Small intestine (tissue), 7 donors: ENCODE measurements at regions not wholly inside any gene's neighbourhood (a gene's known extent, or its start where the extent isn't known, plus 50 kb on each side); places are given as distances from the start of the nearest gene placed in this dataset.
A peak's percentile ranks its signal among the peaks of the same experiment; 100 is the strongest.

Experiments used
- DNase-seq, 2 donors: peaks; one replicate each; pipeline versions ENCODE4 v3.0.0 to v3.0.0-alpha.2; 2013
- FAIRE-seq: peaks from 2 replicates; lab custom pipeline; 2012; peaks lifted over from hg19 to GRCh38; lab: Jason Lieb, UNC
- H3K27ac ChIP-seq, 3 donors: one replicate each; pipeline ENCODE4 v1.5.1; 2013; ENCODE audit warnings: low read length in 2 of 3, mild to moderate bottlenecking in 2 of 3, control low read depth in 1 of 3, inconsistent platforms in 1 of 3, low read depth in 1 of 3, moderate library complexity in 1 of 3
- H3K27me3 ChIP-seq, 3 donors: one replicate each; pipeline ENCODE4 v1.6.1; 2013; ENCODE audit warnings: low read length in 3 of 3, inconsistent platforms in 1 of 3; ENCODE audit not compliant: control insufficient read depth in 3 of 3, insufficient read depth in 3 of 3
- H3K36me3 ChIP-seq, 3 donors: one replicate each; pipeline ENCODE4 v1.6.1; 2013; ENCODE audit warnings: low read length in 3 of 3, inconsistent platforms in 1 of 3, low read depth in 1 of 3, mild to moderate bottlenecking in 1 of 3, moderate library complexity in 1 of 3; ENCODE audit not compliant: control insufficient read depth in 3 of 3, insufficient read depth in 2 of 3
- H3K4me1 ChIP-seq, 3 donors: one replicate each; pipeline ENCODE4 v1.6.1; 2013; ENCODE audit warnings: low read length in 2 of 3, inconsistent platforms in 1 of 3, low read depth in 1 of 3, mild to moderate bottlenecking in 1 of 3, moderate library complexity in 1 of 3; ENCODE audit not compliant: control insufficient read depth in 3 of 3, insufficient read depth in 2 of 3
- H3K4me3 ChIP-seq, 3 donors: one replicate each; pipeline ENCODE4 v1.5.1; 2013; ENCODE audit warnings: low read length in 3 of 3, control low read depth in 1 of 3, inconsistent platforms in 1 of 3, low read depth in 1 of 3, mild to moderate bottlenecking in 1 of 3, moderate library complexity in 1 of 3
- H3K9me3 ChIP-seq, 2 donors: one replicate each; pipeline ENCODE4 v1.6.1; 2013; ENCODE audit warnings: low read depth in 1 of 2, low read length in 1 of 2; ENCODE audit not compliant: control insufficient read depth in 2 of 2, insufficient read depth in 1 of 2
- WGBS, 3 donors: extraction: QIAGEN DNeasy Blood & Tissue Kit; methylation state at CpG; one replicate each; pipeline ENCODE4 v1.1.7; 2013; 5-methylcytosine and 5-hydroxymethylcytosine counted together
- donor health status: healthy with polysubstance abuse.
- donor health status: control.
- donor health status: control.
- donor health status: Bipolar disorder and iron deficiency.
- donor health status: healthy.

DNA sequence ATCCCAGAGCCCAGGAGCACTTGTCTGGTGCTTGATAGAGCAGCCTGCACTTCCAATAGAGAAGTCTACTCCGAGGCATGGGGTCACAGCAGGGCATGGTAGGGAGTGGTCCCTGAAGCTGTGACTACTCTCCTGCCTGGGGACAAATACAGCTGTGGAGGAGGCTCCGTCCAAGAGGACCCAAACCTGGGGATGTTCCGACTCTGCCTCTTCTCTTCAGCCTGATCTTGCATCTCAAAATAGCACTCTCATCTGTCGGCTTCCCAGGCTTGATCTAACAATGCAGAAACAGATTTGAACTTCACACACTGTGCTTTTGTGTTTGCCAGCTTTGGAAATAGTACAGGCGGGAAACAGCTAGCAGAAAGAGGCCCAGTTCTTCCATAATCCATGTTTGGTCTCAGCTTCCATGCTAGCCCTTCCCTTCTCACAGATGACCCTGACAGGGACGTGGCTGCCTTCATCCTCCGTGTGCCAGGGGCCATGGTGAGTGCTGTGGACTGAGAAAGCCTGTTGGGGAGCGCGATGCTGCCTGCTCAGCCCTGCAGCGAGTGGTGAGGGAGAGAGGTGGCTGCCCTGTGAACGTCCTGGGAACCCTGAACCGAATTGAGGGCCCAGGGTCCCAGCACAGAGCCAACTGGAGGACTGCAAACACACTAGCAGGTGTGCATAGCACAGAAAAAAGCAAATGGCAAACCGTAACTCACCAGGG lies 150.3 kb upstream of the GPR12 start:
- Histone ChIP-seq H3K4me3 (no peak overlapping the region), H3K9me3 (no peaks in the 10 kb centered on the region), H3K27me3 (peaks cover 0 to 3% (median 0%) of the 10 kb centered on the region in 3 donors), H3K36me3 (no peaks in the 10 kb centered on the region), H3K27ac (no peak overlapping the region), H3K4me1 (no peaks in the 10 kb centered on the region)
- DNase-seq, result no peak
- 59 to 73% (median 63%) methylated on average over 13 of the region's 13 CpGs for whole genome bisulfite sequencing, 3 donors
- no peak for FAIRE-seq

- FAIRE-seq, result no peak
- no peaks in the 10 kb centered on the region for H3K4me1 ChIP-seq
- H3K27ac ChIP-seq, result no peak overlapping the region
- H3K36me3 ChIP-seq, result no peaks in the 10 kb centered on the region
- no peaks in the 10 kb centered on the region for H3K9me3 ChIP-seq
- no peak overlapping the region for H3K4me3 ChIP-seq
- H3K27me3 ChIP-seq, result peaks cover 0 to 3% (median 0%) of the 10 kb centered on the region in 3 donors
- DNase-seq, result no peak
- WGBS, 3 donors, result 69 to 78% (median 74%) methylated on average over 6 of the region's 6 CpGs
Measured at GRCh38 chr13:26909477-26909876, 148.9 kb upstream of the GPR12 start.

- Histone ChIP-seq H3K9me3 (no peaks in the 10 kb centered on the region), H3K27me3 (peaks cover 0 to 3% (median 0%) of the 10 kb centered on the region in 3 donors), H3K36me3 (no peaks in the 10 kb centered on the region), H3K27ac (no peak overlapping the region), H3K4me3 (no peak overlapping the region), H3K4me1 (no peaks in the 10 kb centered on the region)
- FAIRE-seq, result no peak
- WGBS, 3 donors, result 77 to 86% (median 77%) methylated on average over 4 of the region's 4 CpGs
- DNase-seq, result no peak
Measured at GRCh38 chr13:26908126-26908525, 147.5 kb upstream of the GPR12 start.

GRCh38 chr13:26899202-26899601 lies 138.6 kb upstream of the GPR12 start:
- H3K4me1 ChIP-seq, result no peaks in the 10 kb centered on the region
- H3K27ac ChIP-seq, result no peak overlapping the region
- WGBS, 3 donors, result 73 to 77% (median 75%) methylated on average over 5 of the region's 5 CpGs
- H3K9me3 ChIP-seq, result no peaks in the 10 kb centered on the region
- no peak overlapping the region for H3K4me3 ChIP-seq
- peaks cover 0 to 7% (median 2%) of the 10 kb centered on the region in 3 donors for H3K27me3 ChIP-seq
- H3K36me3 ChIP-seq, result no peaks in the 10 kb centered on the region
- FAIRE-seq, result no peak
- DNase-seq, result no peak

DNA sequence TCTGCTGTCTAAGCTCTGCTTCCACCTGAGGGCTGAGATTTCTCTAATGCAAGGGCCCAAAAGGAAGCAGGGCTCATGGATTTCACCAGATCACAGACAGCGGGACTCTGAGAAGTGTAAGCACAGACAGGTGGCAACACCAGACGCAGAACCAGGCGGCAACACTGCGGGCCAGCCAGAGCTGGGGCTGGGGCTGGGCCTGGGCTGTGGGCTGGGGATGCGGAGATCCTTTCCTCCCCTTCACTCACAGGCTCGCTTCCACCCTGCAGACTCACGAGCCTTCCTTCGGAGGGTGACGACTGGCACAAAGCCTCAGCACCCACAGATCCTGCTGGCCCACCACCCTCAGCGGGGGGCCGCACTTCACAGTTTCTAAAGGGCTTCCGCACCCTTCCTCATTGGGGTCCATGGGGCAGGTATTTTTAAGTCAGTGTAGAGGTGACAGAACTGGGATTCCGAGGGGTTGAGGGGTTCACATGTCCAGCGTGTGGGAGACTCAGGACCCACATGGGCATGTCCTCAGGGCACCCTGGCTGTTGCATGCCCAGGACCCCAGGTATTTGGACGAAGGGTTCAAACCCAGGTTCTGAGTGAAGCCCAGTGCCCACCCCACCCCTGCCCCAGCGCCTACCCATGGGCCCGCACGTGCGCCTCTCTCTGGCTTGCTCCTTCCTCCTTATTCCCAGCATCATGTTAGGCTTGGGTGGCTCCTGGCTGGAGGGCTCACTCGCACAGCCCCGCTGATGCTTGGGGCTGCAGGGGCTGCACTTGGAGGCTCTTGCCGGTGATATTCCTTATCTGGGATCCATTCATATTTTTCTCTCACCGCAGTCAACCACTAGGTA lies 137.3 kb upstream of the GPR12 start:
- 80 to 86% (median 85%) methylated on average over 23 of the region's 23 CpGs for WGBS, 3 donors
- H3K9me3 ChIP-seq, result no peaks in the 10 kb centered on the region

DNA sequence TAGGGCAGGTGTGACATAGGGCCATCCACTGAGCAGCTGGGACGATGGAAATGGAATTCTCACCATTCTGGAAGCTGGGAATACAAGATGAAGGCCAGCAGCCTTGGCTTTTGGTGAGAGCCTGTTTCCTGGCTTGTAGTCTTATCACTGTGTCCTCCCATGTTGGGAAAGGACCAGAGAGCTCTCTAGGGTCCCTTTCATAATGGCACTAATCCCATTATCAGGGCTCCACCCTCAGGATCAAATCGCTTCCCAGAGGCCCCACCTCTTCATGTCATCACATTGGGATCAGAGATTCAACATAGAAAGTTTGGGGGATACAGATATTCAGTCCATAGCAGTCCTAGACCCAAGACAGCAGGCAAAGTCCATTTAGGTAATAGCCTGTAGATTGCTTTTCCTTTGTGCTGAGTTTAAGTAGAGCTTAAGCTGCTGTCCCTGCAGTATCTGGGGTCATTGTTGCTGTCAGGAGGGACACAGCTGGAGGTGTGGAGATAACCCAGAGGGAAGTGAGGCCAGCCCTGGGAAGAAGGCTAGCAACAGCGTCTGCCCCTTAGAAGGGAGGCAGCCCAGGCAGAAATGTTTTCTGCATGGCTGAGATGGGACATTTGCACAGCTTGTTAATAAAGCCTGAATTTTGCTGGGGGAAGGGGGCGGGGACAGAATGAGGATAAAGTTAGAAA lies 136.5 kb upstream of the GPR12 start:
- no peaks in the 10 kb centered on the region for H3K9me3 ChIP-seq
- H3K4me1 ChIP-seq, result no peaks in the 10 kb centered on the region
- WGBS, 3 donors, result 27 to 45% (median 30%) methylated on average over 4 of the region's 4 CpGs
- H3K27me3 ChIP-seq, result peaks cover 0 to 7% (median 2%) of the 10 kb centered on the region in 3 donors
- H3K36me3 ChIP-seq, result no peaks in the 10 kb centered on the region
- FAIRE-seq (no peak), DNase-seq (peak in 1 of 2 donors; percentile 7)
- no peak overlapping the region for H3K4me3 ChIP-seq
- no peak overlapping the region for H3K27ac ChIP-seq

More for the DNA sequence above, 137.3 kb upstream of the GPR12 start:
- H3K36me3 ChIP-seq, result no peaks in the 10 kb centered on the region
- no peak overlapping the region for H3K4me3 ChIP-seq
- no peak overlapping the region for H3K27ac ChIP-seq
- H3K27me3 ChIP-seq, result peaks cover 0 to 7% (median 2%) of the 10 kb centered on the region in 3 donors
- no peaks in the 10 kb centered on the region for H3K4me1 ChIP-seq
- DNase-seq (no peak), FAIRE-seq (no peak)

GRCh38 chr13:26895808-26896466 lies 135.4 kb upstream of the GPR12 start:
- peaks cover 0 to 7% (median 2%) of the 10 kb centered on the region in 3 donors for H3K27me3 ChIP-seq
- no peak for FAIRE-seq
- no peaks in the 10 kb centered on the region for H3K9me3 ChIP-seq
- H3K36me3 ChIP-seq, result no peaks in the 10 kb centered on the region
- no peak overlapping the region for H3K4me3 ChIP-seq
- H3K27ac ChIP-seq, result no peak overlapping the region
- H3K4me1 ChIP-seq, result no peaks in the 10 kb centered on the region
- WGBS, 3 donors, result 57 to 59% (median 58%) methylated on average over 15 of the region's 15 CpGs
- DNase-seq, result no peak
